ENCODE measurements at regions not wholly inside any gene's neighbourhood (a gene's known extent, or its start where the extent isn't known, plus 50 kb on each side); places are given as distances from the start of the nearest gene placed in this dataset.

DNA sequence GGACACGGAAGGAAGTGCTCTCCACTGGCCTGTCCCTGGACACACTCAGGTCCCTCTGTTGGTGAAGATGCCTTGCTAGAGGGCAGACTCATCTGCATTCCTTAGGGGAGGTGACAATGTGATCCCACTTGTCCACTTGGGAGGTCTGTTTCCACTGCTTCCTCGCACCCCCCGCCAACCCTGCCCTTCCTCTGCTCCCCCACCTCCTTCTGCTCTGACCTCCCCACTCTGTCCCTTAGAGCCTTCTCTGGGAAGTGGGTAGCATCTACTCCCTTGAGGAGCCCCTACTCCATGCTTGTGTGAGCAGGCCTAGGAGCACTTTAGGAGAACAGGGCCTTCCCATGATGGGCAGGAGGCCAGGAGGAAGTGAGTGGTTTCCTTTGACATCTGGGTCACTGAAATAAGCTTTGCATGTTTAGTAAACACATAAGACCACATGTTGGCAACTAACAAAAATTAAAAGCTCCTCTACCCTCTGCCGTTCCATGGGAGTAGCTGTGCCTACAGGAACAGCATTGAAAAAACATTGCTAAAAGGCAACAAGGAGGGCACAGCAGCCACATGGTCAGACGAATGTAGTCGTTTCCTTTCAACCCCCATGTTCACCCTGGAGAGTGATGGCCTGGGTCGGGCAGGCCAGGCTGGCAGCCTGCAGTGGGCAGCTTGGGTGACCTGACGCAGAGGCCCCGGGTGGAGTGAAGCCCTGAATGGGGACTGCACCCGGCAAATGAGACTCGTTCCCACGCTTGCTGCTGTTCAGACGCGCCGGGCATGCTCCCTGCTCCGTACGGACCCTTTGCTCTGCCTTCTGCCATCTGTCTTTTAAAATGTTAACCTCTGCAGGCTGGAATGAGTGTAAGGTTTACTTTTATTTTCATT lies 634.0 kb downstream of the IRX1 start:
- DNase-seq (ENCODE audit: low read depth): no peak

DNA sequence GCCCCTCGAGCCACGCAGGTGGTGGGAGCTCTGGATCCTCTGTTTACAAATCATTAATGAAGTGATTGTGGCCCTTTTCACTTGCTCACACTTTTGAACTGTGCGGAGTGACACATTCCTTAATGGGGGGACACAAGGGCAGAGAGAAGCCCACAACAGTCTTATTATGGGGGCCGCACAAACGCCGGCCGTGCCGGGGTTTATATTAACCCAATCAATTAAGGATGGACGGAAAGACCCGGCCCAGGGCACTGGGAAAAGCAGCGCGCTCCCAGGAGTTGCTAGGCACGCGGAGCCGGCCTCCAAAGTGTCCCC lies 634.8 kb downstream of the IRX1 start:
- no peak for DNase-seq (ENCODE audit: low read depth)

DNA sequence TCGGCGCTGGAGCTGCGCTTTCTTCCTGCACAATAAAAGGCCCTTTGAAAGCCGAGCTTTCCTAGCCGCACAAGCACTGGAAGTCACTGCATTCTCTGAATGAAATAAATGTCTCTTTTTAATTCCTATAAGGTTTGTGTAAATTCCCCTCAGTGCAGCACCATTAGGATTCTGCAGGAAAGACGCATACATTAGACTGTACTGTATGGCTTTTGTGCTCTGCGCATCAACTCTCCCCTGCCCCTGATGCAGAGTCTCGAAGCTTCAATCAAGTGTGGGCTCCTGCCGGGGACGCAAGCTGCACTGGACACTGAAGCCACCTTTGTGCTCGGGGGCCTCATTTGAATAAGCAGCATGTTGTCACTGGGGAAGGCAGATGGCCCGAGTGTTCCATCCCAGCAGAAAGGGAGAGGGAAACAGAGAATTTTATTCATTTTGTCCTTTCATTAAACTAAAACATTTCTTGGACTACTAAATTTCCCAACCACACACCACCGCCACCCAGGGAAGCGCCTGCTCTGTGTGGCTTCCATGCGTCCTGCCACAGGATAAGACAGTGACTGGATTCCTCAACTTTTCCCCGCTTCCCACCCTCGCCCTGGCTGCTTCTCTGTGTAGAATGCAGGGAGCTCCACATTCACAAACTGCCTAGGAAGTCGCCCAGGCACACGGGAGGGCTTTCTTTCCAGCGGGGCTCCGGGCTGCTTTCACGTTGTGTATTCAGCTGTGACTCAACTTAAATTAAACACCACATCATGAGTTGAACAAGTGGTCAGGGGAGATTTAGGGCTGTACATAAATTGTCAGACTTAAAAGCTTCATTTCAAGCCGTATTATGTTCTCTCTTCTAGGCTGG lies 635.4 kb downstream of the IRX1 start:
- DNase-seq (ENCODE audit: low read depth): no peak

DNA sequence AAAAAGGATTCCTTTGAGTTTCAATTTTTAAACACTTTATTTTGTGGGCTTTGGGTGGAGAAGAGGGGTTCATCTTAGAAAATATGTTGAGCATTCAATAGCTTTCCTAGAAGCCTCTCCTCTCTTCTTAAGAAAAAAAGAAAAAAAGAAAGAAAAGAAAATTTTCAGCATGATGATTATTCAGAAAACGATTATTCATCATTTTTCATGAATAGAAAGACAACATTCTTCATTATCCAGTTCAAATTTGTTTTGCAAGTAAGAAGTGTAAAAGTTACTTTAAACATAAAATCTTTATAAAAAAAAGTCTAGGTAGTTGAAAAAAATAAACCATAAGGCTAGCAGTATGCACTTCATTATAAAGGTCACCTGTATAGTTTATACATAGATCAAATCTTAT lies 636.5 kb downstream of the IRX1 start:
- no peak for DNase-seq (ENCODE audit: low read depth)

DNA sequence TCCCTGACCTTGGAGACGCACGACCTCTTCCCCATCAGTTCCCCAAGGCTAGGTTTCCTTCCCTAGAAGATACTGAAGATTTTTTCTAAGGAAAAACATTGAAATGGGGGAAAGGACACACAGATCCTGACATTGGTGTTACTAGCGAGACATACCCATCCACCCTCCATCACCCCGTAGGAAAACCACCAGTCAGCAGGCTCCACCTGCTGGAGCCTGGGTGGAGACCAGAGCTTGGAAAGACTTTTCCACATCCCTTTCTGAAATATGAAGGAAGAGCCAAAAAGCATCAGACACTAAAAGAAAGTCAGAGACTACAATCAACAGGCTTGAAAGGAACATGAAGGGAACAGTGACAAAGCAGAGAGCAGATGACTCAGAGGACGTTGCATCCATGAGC lies 638.0 kb downstream of the IRX1 start:
- DNase-seq (ENCODE audit: low read depth): no peak

DNA sequence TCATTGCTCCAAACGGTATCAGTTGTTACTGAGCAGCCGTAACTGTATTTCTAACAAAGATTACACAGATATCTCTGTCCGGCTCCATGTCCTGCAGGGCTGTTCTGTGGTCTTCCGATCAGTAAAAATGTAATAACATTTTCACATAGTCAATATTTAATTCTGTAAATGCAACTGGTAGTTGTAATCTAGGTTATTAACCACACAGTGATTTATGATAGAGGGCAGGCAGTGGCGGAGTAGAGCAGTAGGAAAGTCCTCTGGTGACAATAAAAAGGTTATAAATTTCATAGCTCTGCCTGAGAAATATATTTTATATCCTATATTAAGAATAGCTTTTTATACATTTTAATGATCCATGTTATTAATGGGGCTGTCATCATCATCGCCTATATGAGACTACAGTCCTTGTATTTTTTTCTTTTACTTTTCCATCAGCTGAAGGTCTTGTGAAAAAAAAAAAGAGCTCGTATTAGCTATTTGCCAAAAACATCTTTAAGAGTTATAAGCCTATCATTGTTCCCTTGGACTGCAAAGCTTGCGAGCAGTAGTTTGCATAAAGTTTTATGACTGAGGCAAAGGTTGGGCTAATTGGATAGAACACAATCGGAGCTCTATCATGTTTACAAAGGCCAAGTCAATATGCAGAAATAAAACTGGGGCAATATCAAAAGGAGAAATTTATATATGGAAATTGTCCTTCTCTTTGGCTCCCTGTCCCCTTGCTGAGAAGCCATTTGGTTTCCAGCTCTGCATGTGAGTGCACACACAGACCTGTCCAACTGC lies 648.0 kb downstream of the IRX1 start:
- no peak for DNase-seq (ENCODE audit: low read depth)

DNA sequence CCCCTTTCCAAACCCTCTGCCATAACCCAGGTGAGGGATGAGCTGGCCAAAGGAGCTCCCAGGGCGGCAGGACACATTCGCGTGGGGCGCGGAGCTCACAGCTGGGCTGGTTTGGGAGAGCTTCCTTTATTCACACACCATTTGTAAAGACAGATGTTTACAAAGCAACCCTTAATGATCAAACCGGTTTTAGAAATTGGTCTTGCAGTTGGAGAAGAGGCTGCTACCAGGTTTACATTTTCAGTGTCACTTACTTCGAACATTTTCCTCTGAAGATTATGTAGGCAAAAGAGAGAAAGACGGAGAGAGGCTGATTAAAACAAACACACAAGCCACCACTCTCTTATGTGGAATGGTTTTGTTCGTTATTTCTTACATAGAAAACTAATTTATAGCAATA lies 648.7 kb downstream of the IRX1 start:
- no peak for DNase-seq (ENCODE audit: low read depth)

DNA sequence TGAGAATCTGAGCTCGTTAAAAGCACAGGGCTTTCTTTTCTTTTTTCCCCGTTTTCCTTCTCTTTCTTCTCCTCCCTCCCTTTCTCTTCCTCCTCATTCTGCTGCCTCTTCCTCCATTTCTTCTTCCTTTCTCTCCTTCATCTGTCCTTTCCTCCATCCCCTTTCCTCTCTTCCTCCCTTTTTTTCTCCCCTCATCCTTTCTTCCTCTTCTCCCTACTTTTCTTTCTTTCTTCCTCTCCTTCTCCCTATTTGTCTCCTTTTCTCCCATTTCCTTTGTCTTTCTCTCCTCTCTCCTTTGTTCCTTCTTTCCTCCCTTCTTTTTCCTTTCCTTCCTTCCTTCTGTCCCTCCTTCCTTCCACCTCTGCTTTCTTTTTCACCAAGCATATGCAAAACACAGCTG lies 649.4 kb downstream of the IRX1 start:
- no peak for DNase-seq (ENCODE audit: low read depth)

DNA sequence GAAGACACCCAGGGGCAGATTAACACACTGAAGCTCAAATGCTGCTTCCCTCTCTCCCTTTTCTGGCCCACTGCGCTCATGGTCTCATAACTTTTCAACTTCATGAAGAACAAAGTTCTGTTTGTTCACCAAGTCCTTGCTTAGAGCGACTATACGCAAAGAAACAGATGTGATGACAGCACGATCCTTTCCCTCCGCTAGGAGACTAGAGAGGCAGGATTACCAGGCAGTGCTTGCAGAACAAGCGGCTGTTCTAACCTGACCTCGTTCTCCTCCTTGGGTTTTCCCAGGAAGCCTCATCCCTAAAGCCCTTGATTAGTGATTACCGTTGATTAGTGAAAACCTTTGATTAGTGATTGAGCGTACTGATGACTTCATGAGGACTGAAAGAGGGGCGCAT lies 649.9 kb downstream of the IRX1 start:
- no peak for DNase-seq (ENCODE audit: low read depth)

DNA sequence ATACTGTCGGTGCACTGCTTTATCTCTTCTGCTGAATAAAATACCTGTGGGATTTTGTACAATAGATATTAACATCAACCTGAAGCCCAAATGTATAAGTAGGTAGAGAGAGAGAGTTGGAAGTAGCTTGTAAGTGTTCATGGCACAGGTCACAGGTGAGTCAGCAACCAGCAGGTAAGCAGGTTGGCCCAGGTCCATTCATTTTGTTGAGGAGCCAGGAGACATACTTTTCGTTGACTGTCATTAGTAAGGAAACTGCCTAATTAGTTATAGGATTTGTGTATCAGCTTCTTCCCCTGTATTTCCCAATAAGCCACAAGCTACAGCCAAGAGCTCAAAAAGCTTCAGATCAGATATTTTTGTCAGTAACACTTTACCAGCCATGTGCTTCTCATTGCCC lies 650.8 kb downstream of the IRX1 start:
- no peak for DNase-seq (ENCODE audit: low read depth)

DNA sequence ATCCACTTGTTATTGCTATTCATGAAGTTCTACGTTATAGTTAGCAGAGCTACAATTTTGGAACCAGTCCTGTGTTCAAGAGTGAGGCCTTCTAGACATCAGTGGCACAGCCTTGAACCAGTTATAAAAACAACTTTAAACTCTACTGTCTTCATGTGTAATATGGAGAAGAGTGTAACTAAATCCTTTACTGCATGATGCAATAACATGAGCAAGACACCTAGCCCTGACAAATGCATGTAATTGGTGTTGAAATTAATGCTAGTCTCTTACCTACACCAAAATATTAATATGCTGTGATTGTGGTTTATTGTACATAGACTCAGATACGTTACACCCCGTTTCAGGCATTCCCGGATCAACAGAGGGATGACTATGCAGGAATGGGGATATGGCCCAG lies 654.6 kb downstream of the IRX1 start:
- no peak for DNase-seq (ENCODE audit: low read depth)

DNA sequence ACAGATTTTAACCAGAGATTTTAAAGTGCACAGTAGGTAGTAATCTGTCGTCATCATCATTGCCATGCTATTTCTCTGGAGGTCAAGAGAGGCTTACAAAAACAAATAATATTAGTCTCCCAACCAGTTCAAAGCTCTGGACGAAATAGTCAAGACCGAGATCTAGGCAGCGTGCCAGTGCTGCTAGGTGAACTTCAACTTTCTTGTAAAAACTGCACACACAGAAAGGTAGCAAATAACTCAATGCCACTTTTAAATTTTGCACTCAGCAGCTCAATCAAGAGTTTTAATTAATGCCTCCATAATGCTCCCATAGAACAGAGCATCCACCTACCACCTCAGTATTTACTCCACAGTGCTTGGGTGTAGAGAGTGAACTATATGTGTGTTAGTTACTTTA lies 656.8 kb downstream of the IRX1 start:
- no peak for DNase-seq (ENCODE audit: low read depth)

DNA sequence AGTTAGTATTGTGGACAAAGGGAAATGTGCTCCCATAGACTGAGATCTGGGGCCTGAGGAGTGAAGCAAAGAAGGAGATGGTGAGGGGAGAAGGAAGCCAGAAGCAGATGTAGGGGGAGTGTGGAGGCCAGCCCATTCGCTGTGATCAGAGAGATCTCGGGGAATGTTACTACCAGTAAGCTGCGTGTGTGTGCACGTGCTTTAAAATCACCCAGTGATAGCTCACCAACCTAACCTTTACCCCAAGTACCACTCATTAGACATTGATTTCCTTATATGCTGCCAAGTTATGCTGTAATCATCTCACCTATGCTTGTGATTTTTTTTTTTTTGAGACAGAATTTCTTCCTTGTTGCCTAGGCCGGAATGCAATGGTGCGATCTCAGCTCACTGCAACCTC lies 659.1 kb downstream of the IRX1 start:
- no peak for DNase-seq (ENCODE audit: low read depth)

DNA sequence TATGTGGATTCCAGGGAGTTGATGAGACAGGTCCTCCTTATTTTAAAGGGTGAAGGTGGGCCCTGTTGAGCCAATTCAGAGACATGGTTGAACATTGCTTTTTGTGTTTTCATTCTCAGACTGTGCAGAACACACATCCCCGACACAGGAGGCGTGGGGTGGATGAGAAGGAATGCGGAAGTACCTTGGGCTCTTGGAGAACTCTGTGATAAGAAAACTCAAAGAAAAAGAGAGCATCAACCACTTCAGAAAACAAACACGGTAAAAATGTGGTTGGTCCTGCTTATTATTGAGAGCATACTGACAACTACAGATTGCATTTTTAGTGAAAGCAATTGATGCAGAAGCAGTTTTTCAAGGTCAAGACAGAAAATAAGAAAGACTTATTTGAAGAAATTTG lies 659.8 kb downstream of the IRX1 start:
- DNase-seq (ENCODE audit: low read depth): no peak

DNA sequence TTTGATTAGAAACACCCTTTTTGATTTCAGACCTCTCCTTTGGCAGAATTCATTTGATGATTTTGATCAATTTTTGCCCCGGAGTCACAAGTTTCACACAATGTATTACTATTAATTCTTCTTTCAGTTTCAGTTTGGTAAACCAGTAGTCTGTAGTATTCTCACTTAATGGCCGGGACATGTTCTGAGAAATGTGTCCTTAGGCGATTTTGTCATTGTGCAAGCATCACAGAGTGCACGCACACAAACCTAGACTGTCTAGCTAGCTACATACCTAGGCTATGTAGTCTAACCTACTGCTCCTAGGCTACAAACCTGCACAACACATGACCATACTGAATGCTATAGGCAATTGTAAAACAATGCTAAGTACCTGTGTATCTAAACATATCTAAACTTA lies 662.5 kb downstream of the IRX1 start:
- DNase-seq (ENCODE audit: low read depth): no peak

DNA sequence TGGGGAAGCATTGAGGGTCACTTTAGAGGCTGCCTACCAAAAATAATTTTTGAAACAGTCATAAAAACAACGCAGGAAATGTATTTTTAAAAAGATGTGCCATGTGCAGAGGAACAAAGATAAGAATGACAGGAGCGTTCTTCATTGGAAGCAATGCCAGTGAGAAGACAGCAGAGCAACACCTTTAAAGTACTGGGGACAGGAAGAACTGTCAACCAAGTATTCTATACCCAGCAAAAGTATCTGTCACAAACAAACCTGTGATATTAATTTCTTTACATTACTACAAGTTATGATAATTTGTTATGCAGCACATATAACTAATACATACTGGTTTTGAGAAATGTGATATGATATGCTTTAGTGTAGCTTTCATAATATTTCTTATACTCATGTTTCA lies 675.6 kb downstream of the IRX1 start:
- no peak for DNase-seq (ENCODE audit: low read depth)

DNA sequence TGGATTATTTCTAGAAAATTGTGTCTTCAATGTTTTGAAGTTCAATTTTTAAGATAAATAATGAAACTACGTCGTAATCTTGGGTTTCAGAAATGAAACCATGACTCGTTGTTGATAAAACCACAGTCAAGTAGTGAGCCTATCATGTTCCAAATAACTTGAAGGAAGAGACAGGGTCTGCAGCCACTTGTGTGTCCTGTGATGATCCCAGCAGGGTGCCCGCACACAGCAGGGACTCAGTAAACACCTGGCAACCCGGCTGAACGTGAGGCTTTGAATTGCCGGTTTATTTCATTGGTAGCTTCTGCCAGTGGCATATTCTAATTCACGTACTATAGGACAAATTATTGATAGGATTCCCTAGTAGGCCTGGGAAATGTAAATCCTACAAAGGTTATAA lies 679.6 kb downstream of the IRX1 start:
- no peak for DNase-seq (ENCODE audit: low read depth)

DNA sequence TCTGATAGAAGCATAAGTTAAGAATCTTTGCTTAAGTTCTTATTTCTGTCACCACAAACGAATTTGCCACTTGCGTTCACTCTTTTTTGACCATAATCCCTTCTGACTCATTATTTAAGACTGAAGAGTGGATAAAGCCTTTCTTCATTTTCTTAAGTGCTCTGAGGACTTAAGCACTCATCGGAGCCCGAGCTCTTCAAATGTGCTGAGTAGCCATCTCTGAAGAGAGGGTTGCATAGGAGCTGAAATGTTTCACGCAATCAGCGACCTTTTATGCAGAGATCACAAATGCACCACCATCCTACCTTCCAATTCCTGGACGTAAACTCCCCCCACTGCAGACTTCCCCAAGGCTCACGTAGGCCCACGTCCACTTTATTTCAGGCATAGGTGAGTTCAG lies 699.2 kb downstream of the IRX1 start:
- no peak for DNase-seq (ENCODE audit: low read depth)

DNA sequence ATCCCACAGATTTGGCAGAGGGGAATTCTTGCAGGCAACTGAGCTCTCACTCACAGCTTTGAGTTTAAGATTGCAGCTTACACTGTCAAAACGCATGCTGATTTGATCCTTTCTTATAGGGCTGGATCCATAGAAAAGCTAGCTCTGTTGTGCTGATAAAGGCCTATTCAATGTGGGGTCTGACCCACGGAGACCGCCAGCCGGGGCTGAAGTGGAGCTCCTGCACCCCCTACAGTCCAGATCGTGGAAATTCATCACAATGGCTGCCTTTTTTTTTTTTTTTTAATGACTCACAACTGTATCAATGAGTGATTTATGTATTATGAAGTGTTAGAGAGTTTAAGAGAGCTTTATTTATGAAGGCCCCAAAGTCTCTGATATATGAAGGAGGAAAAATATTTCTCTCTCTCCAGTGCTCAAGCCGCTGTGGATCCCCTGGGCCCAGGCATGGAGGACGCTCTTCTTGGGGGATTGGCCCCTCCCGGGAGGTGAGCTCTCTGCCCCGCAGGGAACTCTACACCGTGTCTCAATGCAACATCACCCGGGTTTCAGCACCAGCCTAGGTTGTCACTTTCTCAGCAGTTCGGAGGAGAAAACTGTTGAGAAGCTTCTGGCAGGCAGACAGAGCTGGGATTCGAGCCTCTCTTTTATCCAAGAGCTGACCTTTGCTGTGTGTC lies 700.2 kb downstream of the IRX1 start:
- DNase-seq (ENCODE audit: low read depth): no peak

DNA sequence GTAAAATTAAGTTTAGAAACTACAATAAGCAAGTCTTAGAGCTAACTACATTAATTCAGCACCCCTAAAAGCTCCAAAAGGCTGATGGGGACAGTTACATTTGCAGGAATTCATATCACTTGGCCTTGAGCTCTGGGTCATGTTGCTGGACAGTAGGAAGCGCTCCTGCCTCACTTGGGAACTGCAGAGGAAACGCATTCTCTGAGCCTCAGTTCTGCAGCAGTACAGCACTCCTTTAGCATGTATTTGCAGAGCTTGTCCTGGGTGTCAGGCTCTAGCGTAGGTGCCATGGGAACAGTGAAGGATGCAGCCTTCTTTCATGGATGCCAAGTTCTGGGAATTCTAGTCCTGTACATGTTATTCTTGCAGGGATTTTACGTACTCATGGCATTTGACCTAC lies 710.4 kb downstream of the IRX1 start:
- DNase-seq (ENCODE audit: low read depth): no peak

DNA sequence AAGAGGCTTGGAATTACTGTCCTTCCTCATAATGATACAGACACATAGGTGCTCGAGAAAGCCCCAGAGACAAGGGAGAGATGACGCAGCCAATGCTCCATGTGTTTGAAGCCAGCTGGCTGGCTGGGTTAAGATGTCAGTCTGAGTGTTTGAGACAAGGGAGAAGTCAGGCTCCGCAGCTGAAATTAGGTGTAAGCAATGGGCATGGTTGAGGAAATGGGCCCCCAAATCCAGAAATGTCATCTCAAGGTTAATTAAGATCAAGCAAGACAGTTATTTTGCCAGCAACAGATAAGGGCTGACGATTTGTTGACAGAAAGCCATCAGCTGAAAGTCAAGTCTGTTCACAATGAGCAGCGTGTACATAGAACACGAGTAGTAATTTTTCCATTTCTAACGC lies 713.4 kb downstream of the IRX1 start:
- no peak for DNase-seq (ENCODE audit: low read depth)

DNA sequence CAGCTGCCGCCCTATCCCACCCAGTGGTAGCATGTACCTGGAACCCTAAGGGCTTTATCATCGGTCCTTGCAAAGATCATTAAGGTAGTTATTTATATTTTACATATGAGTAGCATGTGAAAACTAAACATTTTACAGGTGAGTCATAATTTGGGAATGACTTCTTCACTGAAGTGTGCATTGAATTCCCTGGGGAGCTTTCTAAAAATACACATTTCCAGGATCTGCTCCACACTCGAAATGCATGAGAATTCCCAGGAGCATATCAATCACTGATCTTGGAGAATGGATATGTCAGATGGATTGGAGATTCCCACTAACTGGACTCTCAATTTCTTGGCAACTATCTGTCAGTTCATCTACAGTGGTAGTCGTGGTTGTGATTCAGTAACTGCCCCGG lies 717.5 kb downstream of the IRX1 start:
- no peak for DNase-seq (ENCODE audit: low read depth)

All from HS-5 (cell line).